HG03064 (cell line): ENCODE measurements at regions not wholly inside any gene's neighbourhood (a gene's known extent, or its start where the extent isn't known, plus 50 kb on each side); places are given as distances from the start of the nearest gene placed in this dataset.

Experiments used
- ATAC-seq: cut with Tn5 transposase; IDR thresholded peaks from one replicate; pipeline ENCODE4 v1.9.1; 2021; ENCODE audit warnings: low read depth; ENCODE audit not compliant: unreplicated experiment

- ATAC-seq: no peak
These were observed 143.4 kb upstream of the KLF14 start for GRCh38 chr7:130877236-130877990.

DNA sequence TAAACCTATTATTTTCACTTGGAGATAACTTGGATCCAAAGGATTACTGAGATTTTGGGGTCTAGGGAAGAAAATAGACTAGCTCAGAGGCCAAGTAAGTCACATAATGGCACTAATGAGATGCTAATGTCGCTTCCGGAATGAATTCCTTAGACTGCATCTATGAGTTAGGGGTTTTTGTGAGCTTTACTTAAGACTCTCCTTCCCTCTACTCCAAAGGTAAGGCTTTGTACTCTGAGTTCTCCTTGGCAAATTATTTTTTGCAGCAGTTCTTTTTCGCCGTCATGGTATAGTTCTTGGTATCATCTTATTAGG lies 143.9 kb upstream of the KLF14 start:
- ATAC-seq: no peak

- no peak for ATAC-seq
These were observed 144.8 kb upstream of the KLF14 start for GRCh38 chr7:130878785-130879184.

- no peak for ATAC-seq
These were observed 145.2 kb upstream of the KLF14 start for GRCh38 chr7:130879191-130879590.

- ATAC-seq: no peak
These were observed 146.7 kb upstream of the KLF14 start for GRCh38 chr7:130880668-130881067.

DNA sequence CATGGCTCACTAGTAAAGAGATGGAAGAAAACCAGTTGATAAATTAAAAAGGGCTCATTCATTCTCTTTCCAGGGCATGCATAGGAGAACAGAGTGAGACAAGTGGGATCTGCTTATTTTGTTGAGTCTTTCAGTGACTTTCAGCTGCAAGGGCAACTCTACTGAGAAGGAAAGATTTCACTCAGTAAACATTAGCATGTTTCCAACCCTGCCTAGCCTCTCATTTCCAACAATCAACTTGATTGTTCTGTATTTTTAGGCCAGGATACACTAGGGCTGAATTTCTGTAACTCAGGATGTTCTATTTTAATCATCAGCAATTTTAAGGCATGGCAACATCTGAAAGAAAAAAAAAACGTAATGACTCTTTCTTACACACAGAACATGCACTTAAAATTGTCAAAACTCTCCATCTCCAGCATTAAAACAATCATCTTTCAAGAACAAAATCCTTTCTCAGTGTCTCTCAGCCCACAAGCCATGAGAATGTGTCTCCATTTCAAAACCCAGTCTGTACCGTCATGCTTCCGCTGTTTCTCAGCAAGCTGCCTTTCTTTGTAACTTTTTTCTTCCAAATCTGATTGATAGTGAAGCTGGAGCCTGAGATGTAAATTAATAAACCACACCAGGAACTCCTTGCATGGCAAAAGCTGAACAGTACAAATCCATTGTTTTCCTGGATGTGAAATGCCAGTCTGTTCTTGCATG lies 147.2 kb upstream of the KLF14 start:
- no peak for ATAC-seq

- no peak for ATAC-seq
These were observed 147.8 kb upstream of the KLF14 start for GRCh38 chr7:130881799-130882141.

- no peak for ATAC-seq
These were observed 148.4 kb upstream of the KLF14 start for GRCh38 chr7:130882396-130882795.

DNA sequence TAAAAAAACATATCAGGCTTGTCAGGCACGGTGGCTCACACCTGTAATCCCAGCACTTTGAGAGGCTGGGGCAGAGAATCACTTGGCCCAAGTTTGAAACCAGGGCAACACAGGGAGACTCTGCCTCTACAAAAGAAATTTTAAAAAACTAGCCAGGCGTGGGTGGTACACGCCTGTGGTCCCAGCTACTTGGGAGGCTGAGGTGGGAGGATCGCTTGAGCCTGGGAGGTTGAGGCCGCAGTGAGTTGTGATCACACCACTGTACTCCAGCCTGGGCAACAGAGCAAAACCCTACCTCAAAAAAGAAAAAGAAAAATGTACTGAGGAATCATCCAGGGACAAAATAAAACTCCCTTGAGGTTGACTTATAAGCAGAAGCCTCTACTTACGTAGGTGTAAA lies 149.9 kb upstream of the KLF14 start:
- no peak for ATAC-seq

- no peak for ATAC-seq
These were observed 150.7 kb upstream of the KLF14 start for GRCh38 chr7:130884437-130885417.

- no peak for ATAC-seq
These were observed 152.6 kb upstream of the KLF14 start for GRCh38 chr7:130886438-130887135.

DNA sequence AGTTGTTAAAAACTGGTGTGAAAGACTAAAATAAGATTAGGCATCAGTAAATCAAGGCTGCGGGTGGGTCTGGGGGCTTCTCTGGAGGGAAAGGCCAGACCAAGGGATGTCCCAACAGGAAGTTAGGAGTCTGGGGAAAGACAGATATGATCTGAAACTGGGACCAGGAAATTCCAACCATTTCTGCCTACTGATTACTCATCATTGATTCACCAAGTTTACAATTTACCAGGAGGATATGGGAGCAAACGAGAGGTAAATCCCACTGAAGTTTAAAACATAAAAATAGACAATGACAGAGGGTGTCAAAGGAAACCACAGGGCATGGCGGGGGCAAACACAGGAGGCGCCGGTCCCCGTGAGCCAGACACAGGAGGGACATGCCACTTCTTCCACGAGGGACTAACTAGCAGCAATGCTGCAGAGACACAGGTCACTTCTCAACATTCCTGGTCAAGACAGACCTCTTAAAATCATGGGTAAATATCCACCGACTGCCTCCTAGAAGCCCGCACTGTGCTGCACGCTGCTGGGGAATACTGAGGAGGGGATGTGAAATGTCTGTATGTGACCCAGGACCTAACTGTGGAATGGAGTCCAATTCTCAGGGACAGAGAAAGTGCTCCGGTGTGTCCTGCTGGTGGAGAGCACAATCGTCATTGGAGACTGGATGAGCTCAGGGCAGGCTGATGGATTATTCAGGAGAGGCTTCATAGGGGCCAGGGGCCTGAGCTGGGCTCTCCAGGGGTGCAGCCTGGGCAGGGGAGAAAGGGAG lies 153.4 kb upstream of the KLF14 start:
- no peak for ATAC-seq

- ATAC-seq: no peak
These were observed 154.0 kb upstream of the KLF14 start for GRCh38 chr7:130887957-130888371.

DNA sequence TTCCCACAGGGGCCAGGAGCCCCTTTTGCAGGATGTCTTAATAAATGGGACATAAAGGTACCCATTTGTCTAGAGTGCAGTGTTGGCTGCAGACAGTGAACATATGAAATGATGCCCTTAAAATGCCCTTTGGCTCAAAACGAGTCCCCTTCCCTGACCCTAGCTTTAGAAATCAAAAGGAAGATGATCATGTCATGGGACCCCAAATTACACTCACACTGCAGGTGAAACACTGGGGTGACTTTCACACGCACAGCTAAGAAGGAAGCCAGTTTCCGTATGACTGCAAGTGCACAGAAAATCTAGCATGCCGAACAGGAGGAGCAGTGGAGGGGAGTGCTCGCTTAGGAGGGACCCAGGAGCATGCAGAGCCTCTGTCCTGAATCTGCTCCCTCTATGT lies 154.5 kb upstream of the KLF14 start:
- ATAC-seq: no peak

DNA sequence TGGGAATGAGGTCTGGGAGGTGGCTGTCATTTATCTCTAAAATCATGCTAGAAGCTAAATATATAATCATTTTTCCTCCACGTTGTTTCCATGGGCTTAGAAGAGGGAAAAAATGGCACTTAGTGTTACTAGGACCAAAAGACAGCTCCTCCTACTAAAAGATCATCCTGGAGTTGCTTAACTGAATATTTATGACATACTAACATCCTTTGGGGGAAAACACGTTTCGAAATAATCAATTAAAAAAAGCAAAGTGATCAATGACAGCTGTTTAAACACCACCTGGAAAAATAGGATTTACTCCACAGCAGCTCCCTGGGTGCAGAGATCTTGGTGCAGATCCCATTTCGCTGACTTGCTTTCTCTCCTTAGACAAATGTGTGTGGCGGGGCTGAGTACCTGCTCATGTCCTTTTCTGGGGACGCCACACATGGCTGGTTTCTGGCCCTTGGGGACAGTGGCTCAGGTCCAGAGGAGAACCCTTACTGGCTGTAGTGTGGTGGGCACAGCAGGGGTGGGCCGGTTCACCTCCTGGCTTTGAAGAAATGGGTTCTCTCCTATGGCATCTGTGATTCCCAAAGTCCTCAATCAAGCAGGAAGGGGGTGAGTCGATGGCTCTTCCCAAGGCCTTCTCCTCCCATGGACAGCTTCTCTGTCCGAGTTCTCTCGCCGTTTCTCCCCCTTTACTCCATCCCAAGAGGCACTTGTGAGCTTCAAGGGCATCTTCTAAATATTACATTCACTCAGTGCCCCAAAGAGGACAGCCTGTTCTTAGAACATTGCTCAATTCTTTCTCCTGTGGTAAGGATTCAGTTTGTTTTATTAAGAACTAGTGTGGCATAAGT lies 156.4 kb upstream of the KLF14 start:
- ATAC-seq: no peak

DNA sequence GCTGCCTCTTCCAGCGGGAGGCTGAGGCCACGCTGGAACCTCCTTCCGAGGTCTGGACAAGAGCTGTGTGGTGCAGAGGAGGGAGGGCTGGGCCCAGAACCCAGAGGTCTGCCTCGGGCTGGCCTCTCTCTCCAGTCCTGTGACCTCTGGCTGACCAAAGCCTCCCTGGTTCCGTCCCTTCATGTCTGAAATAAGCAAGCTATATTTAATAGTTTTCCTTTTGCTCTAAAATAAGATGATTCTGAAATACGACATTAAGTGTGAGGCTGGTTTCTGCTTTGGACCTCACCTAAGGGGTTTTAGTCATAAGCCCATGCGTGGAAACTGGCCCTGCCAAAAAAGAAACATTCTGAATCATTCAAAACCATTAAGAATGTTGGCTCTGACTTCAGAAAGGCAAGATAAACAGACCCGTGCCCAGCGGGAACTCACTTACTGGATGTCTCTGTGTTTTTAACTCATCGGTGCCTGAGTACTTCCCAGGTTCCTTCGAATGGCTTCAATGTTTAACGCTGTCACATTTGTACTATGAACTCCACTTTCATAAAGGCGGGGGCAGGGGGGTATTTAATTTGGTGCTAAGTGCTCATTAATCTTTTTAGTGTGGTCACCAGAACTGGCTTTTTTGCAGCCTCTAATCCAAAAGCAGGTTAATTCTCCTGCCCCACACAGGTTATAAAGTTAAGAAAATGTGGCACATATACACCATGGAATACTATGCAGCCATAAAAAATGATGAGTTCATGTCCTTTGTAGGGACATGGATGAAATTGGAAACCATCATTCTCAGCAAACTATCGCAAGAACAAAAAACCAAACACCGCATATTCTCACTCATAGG lies 157.5 kb upstream of the KLF14 start:
- ATAC-seq: no peak

DNA sequence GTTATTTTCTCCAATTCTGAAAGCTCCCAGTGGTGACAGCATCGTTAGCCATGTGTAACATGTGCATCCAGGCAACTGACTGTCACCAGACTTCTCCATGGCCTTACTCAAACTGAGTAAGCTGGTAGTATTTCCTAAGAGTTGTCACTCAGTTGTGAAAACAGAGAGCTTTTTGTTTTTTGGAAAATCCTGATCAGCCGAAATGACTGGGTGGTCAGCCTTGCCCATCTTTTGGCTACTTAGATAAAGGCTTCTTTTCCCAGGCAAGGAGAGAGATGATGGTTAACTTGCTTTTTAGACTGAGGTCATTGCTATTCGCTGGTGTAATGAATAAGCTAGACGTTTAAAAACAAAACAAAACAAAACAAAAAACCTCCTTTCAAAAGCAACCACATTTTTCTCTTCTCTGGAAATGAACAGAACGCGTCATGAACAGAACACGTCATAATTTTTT lies 159.5 kb upstream of the KLF14 start:
- ATAC-seq: no peak
